NCI-H2107 treated with DMSO at 0.1 percent for 48 hours (cell line): ENCODE measurements at regions not wholly inside any gene's neighbourhood (a gene's known extent, or its start where the extent isn't known, plus 50 kb on each side); places are given as distances from the start of the nearest gene placed in this dataset.
"Not testable (repeated sequence)": the region's sequence is repeated elsewhere in the genome, so short reads cannot be mapped to it uniquely, and the experiment has no call there.

Source experiments
- DNase-seq: peaks from one replicate; lab custom pipeline; 2025; ENCODE audit not compliant: unreplicated experiment; lab: John Stamatoyannopoulos, UW

GRCh38 chr22:49403102-49403501 lies 424.6 kb downstream of the BRD1 start:
- DNase-seq: no peak

GRCh38 chr22:49402169-49402568 lies 425.5 kb downstream of the BRD1 start:
- DNase-seq: no peak

GRCh38 chr22:49400941-49401598 lies 426.6 kb downstream of the BRD1 start:
- no peak for DNase-seq

- no peak for DNase-seq
Observed at GRCh38 chr22:49400136-49400940, 427.3 kb downstream of the BRD1 start.

GRCh38 chr22:49398646-49399045 lies 429.0 kb downstream of the BRD1 start:
- no peak for DNase-seq

GRCh38 chr22:49398115-49398514 lies 429.6 kb downstream of the BRD1 start:
- no peak for DNase-seq

GRCh38 chr22:49396817-49397216 lies 430.9 kb downstream of the BRD1 start:
- DNase-seq: no peak

GRCh38 chr22:49395617-49396016 lies 432.1 kb downstream of the BRD1 start:
- DNase-seq: no peak

- DNase-seq: not testable (repeated sequence)
Observed at GRCh38 chr22:49395062-49395461, 432.6 kb downstream of the BRD1 start.

- DNase-seq: no peak
Observed at GRCh38 chr22:49394116-49394785, 433.4 kb downstream of the BRD1 start.

GRCh38 chr22:49393526-49393925 lies 434.1 kb downstream of the BRD1 start:
- DNase-seq: no peak

- no peak for DNase-seq
Observed at GRCh38 chr22:49392841-49393510, 434.7 kb downstream of the BRD1 start.

- no peak for DNase-seq
Observed at GRCh38 chr22:49392247-49392646, 435.4 kb downstream of the BRD1 start.

GRCh38 chr22:49391436-49391835 lies 436.2 kb downstream of the BRD1 start:
- no peak for DNase-seq

- no peak for DNase-seq
Observed at GRCh38 chr22:49390954-49391353, 436.7 kb downstream of the BRD1 start.

GRCh38 chr22:49383909-49384308 lies 443.8 kb downstream of the BRD1 start:
- not testable (repeated sequence) for DNase-seq

- DNase-seq: no peak
Observed at GRCh38 chr22:49382451-49382735, 445.3 kb downstream of the BRD1 start.

GRCh38 chr22:49381595-49382450 lies 445.9 kb downstream of the BRD1 start:
- DNase-seq: no peak

GRCh38 chr22:49380828-49381114 lies 446.9 kb downstream of the BRD1 start:
- no peak for DNase-seq

- DNase-seq: no peak
Observed at GRCh38 chr22:49380095-49380827, 447.4 kb downstream of the BRD1 start.
